GM21423 (cell line): ENCODE measurements at regions not wholly inside any gene's neighbourhood (a gene's known extent, or its start where the extent isn't known, plus 50 kb on each side); places are given as distances from the start of the nearest gene placed in this dataset.
"Not testable (repeated sequence)": the region's sequence is repeated elsewhere in the genome, so short reads cannot be mapped to it uniquely, and the experiment has no call there.

ENCODE experiments used
- ATAC-seq: cut with Tn5 transposase; IDR thresholded peaks from one replicate; pipeline ENCODE4 v1.9.1; 2021; ENCODE audit warnings: mild to moderate bottlenecking, moderate library complexity; ENCODE audit not compliant: unreplicated experiment

DNA sequence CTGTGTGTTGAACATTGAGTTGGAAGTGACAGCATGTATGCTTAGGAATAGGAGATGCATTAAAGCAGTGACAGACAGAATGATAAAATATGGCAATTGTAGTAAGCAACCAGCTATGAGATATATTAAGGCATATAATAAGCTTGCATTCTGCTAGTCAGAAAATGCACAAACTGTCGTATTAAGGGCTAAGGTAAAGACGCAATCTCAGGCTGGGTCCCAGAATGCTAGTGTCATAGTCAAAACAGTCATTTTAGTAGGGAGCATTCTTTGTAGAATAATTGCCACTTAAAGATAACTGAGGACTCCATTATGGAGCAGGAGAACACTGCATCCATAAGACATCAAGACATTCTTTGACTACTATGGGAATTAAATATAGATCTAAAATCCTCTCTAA, 1369.7 kb upstream of the C9orf72 start:
- ATAC-seq: no peak

DNA sequence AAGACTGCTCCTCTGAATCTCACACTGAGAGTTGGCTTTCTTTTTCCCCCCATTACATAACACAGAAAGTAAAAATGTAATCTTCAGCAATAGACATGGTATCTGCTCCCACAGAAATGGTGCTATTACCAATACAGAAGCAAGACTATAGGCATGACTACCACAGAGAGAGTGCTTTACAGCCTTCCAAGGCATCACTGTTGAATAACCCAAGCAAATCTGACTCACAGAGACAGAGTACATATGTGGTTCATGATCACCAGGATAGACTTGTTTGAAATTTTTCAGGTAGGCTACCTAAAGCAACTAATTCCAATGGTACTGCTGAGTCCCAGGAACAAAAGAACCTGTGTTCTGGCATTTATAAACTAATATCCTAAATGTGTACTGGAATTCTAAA, 1373.4 kb upstream of the C9orf72 start:
- no peak for ATAC-seq

DNA sequence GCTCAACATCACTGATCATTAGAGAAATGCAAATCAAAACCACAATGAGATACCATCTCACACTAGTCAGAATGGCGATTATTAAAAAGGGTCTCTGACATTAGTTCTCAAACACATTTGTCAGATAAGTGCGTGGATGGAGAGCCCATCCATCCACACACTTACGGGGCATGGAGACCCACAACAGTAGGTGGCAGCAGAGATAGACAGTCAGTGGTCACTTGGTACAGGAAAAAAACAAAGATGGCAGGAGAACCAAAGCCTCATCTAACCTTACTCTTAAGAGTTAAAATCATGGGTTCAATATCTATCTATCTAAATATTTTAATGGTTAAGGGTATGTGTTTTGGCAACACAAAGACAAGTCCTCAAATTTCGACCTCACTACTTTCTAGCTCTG, 1378.7 kb upstream of the C9orf72 start:
- no peak for ATAC-seq

GRCh38 chr9:28956116-28956880, 1383.0 kb upstream of the C9orf72 start:
- no peak for ATAC-seq

DNA sequence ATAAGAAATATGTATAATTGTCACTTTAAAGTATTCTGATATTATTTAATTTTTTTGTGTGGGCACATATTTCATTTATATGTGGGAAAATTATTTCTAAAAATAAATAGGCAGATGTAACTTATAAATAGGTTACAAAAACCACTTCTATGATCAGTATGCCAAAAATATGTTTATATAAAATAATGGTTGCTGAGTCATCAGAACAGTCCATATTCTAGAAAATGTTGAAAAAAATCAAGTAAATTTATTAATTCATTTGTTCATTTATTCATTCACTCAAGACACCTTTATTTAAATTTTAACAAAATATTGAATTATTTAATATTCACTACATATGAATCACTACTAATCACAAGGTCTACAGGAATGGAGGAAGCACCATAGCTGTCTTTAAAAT, 1387.3 kb upstream of the C9orf72 start:
- ATAC-seq: no peak

DNA sequence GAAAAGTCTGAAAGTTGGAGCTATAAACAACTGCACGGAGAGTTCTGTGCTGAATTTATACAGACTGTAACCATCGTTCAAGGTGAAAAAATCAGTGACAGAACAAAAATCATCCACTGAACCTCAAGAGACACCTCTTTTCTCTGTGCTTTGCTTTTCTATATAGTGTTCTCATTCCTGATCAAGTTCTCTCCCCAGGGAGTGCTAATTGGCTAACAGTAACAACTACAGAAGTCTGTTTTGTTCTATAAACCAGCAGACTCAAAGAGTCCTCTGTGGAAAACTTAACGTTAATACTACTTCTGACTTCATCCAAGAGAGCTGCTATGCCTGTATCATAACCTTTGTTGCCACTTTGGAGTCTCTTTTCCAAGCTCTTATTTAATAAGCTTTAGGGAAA, 1388.3 kb upstream of the C9orf72 start:
- ATAC-seq: no peak

DNA sequence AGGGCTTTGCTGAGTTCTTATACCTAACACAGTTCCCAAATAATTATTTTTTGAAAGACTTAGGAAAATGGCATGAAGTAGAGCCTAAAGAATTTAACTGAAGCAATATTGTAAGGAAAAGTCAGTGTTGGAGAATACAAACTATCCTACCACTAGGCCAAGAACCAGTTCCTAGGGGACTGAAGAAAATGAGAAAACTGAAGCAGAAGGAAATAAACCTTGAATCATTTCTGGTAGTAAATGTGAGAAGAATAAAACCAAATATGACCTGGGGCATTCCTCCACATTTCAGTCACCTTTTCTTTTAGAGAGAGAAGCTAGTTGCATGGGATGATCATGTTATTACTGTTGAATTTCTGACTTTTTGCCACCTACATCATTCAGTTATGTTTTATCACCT, 1393.9 kb upstream of the C9orf72 start:
- ATAC-seq: no peak

DNA sequence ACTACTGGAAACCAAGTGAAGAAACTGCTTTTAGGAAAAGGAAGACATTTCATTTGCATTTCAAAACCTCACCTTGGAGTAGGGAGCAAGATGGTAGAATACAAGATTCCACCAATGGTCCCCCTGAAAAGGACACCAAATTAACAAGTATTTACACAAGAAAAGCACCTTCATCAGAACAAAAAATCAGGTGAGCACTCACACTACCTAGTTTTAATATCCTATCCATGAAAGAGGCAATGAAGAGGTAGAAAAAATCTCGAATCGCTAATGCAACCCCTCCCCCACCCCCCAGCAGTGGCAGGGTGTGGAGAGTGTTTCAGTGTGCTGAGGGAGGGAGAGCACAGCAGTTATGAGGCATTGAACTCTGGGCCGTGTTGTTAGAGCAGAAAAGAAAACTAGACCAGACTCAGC, 1397.0 kb upstream of the C9orf72 start:
- ATAC-seq: no peak

- no peak for ATAC-seq
Measured at GRCh38 chr9:28971881-28972280, 1398.6 kb upstream of the C9orf72 start.

DNA sequence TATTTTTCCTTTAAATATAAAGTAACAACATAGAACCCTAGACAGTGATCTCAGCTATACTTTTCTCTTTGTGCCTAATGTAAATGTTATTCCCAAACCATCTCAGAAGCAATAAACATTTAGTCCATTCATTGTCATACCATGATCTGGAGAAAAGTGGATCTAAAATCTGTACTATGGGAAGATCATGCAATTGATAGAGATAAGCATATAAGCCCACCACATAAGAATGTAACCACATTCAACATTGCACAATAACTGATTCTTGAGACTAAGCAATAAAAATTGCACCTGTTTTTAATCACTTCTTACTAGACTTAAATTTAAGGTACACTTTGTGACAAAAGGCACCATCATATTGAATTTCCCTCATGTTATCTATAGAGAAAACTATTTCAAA, 1403.0 kb upstream of the C9orf72 start:
- no peak for ATAC-seq

- no peak for ATAC-seq
Measured at GRCh38 chr9:28976684-28977083, 1403.4 kb upstream of the C9orf72 start.

DNA sequence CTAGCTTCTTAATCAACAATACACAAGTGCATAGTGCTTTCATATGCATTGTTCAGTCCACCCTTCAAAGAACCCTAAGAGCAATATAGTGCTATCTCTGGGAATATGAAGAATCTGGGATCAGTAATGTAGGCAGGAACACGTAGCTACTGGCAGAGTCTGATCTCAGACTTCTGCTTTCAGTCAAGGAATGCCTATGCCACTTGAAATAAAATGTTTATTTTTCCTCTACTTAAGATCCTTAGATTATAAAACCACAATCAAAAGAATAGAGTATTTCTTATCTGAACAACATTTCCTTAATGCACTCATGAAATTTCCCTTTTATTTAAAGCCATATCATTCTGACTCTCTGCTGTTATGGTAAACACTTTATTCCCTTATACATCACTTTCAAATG, 1407.8 kb upstream of the C9orf72 start:
- no peak for ATAC-seq

GRCh38 chr9:28981711-28982110, 1408.4 kb upstream of the C9orf72 start:
- ATAC-seq: no peak

GRCh38 chr9:28984016-28984415, 1410.7 kb upstream of the C9orf72 start:
- ATAC-seq: no peak

DNA sequence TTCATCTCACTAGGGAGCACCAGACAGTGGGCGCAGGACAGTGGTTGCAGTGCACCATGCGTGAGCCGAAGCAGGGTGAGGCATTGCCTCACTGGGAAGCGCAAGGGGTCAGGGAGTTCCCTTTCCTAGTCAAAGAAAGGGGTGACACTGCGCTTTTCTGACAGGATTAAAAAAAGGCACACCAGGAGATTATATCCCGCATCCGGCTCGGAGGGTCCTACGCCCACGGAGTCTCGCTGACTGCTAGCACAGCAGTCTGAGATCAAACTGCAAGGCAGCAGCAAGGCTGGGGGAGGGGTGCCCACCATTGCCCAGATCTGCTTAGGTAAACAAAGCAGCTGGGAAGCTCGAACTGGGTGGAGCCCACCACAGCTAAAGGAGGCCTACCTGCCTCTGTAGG, 1416.7 kb upstream of the C9orf72 start:
- not testable (repeated sequence) for ATAC-seq

GRCh38 chr9:28999057-28999456, 1425.8 kb upstream of the C9orf72 start:
- ATAC-seq: no peak

DNA sequence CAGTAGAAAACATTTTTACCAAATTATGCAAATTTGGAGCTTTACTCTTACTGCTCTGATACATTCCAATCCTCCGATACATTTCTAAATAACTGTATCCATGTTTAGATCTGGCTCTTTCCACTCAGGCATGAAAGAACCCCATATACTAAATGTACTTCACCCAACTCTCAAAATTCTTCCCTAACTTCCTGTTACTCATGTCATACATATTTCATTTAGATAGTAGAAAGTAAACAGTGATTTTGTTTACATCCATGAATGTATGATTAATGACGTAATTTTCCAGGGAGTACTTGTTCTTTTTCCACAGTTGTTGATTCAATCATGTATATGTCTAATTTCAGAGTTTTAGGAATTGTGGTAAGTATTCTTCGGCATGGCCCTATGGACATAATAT, 1426.5 kb upstream of the C9orf72 start:
- no peak for ATAC-seq

DNA sequence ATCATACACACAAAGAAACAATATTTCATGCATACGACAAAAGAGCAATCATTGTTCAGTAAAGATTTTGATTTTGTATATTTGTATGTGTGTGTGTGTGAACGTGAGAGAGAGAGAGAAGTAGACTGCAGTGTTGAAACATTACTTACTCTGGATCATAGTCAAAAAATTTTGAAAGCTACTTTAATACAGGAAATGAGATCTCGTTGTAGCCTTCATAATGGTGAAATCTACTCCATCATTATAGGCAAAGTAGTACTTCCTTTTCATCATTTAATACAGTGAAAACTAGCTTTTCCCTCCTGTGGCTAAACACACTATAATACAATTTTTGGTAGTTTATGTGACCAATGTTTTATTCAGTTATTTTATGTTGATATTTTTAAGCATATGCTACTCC, 1427.7 kb upstream of the C9orf72 start:
- ATAC-seq: no peak

GRCh38 chr9:29004988-29005387, 1431.7 kb upstream of the C9orf72 start:
- no peak for ATAC-seq

GRCh38 chr9:29006628-29007027, 1433.3 kb upstream of the C9orf72 start:
- no peak for ATAC-seq

DNA sequence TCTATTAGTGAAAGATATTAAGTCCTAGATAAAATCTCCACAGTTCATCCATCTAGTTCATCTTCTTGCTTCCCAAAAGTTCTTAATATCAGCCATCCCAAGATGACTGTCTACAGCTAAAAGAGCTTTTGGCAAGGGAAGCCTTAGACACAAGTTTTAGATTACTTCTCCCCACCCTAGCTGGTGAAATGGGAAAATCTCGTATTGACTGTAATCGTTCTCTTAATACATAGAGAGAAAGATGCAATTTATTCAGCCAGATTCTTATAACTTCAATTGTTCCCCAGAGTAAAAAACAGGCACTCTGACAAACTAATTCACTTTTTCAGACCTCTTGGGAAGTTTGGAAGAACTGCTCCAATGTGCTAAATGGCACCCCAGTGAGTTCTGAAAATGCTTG, 1439.6 kb upstream of the C9orf72 start:
- ATAC-seq: no peak

GRCh38 chr9:29021632-29022031, 1448.4 kb upstream of the C9orf72 start:
- no peak for ATAC-seq

DNA sequence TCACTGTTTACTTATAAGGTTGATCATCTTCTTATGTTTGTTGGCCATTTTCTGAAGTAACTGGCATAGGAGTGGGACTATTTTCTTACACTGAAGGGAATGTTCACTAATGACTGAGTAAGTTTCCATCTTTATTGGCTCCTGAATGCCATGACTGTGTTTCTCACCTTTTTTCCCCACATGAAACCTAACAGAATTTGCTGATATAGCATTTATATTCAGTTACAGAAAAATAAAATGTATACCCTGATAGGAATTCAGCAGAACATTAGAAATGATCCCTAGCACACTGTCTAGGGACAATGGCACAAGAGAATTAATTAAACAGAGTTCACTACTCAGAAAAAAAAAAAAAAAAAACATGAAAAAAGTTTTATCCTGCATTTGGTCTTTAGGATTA, 1465.1 kb upstream of the C9orf72 start:
- ATAC-seq: no peak
